ENCODE measurements at regions not wholly inside any gene's neighbourhood (a gene's known extent, or its start where the extent isn't known, plus 50 kb on each side); places are given as distances from the start of the nearest gene placed in this dataset.

GRCh38 chr12:23376238-23376637 lies 573.2 kb downstream of the SOX5 start:
- TF ChIP-seq CTCF (IDR thresholded peaks at IDR 0.05 in 4 of 5, conservative IDR thresholded peaks at IDR 0.05 in 1 of 5) (no peak), POLR2A (IDR thresholded peaks at IDR 0.05) (no peak)

Data from gastrocnemius medialis (tissue), 4 donors.